IMR-90 (cell line): ENCODE measurements at regions not wholly inside any gene's neighbourhood (a gene's known extent, or its start where the extent isn't known, plus 50 kb on each side); places are given as distances from the start of the nearest gene placed in this dataset.

Source experiments
- ATAC-seq: fragments of 200-7000 bp; cut with Tn5 transposase; 2 replicates; pipeline ENCODE4 v1.9.1; 2020; ENCODE audit warnings: low read depth, mild to moderate bottlenecking, moderate library complexity
- BruUV-seq: library from RNA; stranded (reverse); fragments of 400-500 nt; replicated peaks from 2 replicates; lab custom pipeline; 2021; lab: Mats Ljungman, UMichigan
- CTCF ChIA-PET: fragments of 300-600 bp; formaldehyde crosslinking; extraction: SDS; loops from one replicate; lab custom pipeline; 2021; ENCODE audit warnings: antibody characterized with exemption; lab: Yijun Ruan, JAX
- POLR2A ChIA-PET: fragments of 300-600 bp; sonication (Branson Sonifier 250); formaldehyde crosslinking; loops from one replicate; lab custom pipeline; 2022; ENCODE audit warnings: antibody characterized with exemption; ENCODE audit not compliant: unreplicated experiment; lab: Charles Lee
- DNase-seq: peaks from one replicate; pipeline ENCODE4 v3.0.0; 2013
- H2AFZ ChIP-seq: replicated peaks from 2 replicates; pipeline ENCODE3; 2013; ENCODE audit warnings: low read length, mild to moderate bottlenecking; ENCODE audit not compliant: poor library complexity
- H2AK5ac ChIP-seq: 2 replicates; pipeline ENCODE4 v1.6.1; 2013; ENCODE audit warnings: low read depth, low read length, inconsistent platforms
- H2AK9ac ChIP-seq: replicated peaks from 2 replicates; pipeline ENCODE3; 2013; ENCODE audit warnings: mild to moderate bottlenecking, low read depth, low read length, moderate library complexity; ENCODE audit not compliant: poor library complexity
- H2BK120ac ChIP-seq: 2 replicates; pipeline ENCODE4 v1.6.1; 2013; ENCODE audit warnings: low read depth, low read length, inconsistent platforms
- H2BK15ac ChIP-seq: 3 replicates; pipeline ENCODE4 v1.6.1; 2013; ENCODE audit warnings: low read depth, low read length, inconsistent platforms
- H2BK20ac ChIP-seq: 2 replicates; pipeline ENCODE4 v1.6.1; 2013; ENCODE audit warnings: low read depth, mild to moderate bottlenecking, inconsistent platforms, low read length, moderate library complexity
- H2BK5ac ChIP-seq: 2 replicates; pipeline ENCODE4 v1.6.1; 2013; ENCODE audit warnings: mild to moderate bottlenecking, low read depth, low read length, inconsistent platforms; ENCODE audit not compliant: poor library complexity, severe bottlenecking
- H3K14ac ChIP-seq: replicated peaks from 2 replicates; pipeline ENCODE4 v1.6.1; 2013; ENCODE audit warnings: low read depth, low read length, inconsistent platforms
- H3K18ac ChIP-seq: 2 replicates; pipeline ENCODE4 v1.6.1; 2013; ENCODE audit warnings: low read depth, low read length, control low read depth
- H3K23ac ChIP-seq: 2 replicates; pipeline ENCODE4 v1.6.1; 2013; ENCODE audit warnings: low read depth, low read length, inconsistent platforms
- H3K27ac ChIP-seq: 2 replicates; pipeline ENCODE4 v1.5.1; 2013; ENCODE audit warnings: mild to moderate bottlenecking, control low read depth, low read length; ENCODE audit not compliant: insufficient read depth
- H3K27me3 ChIP-seq: 2 replicates; pipeline ENCODE4 v1.6.1; 2013; ENCODE audit warnings: low read length; ENCODE audit not compliant: control insufficient read depth, insufficient read depth
- H3K36me3 ChIP-seq: 2 replicates; pipeline ENCODE4 v1.6.1; 2013; ENCODE audit warnings: low read length, mixed read lengths; ENCODE audit not compliant: control insufficient read depth, insufficient read depth
- H3K4ac ChIP-seq: 2 replicates; pipeline ENCODE4 v1.6.1; 2013; ENCODE audit warnings: low read depth, low read length, inconsistent platforms
- H3K4me1 ChIP-seq: 2 replicates; pipeline ENCODE4 v1.6.1; 2013; ENCODE audit warnings: low read length, mixed read lengths; ENCODE audit not compliant: control insufficient read depth, insufficient read depth
- H3K4me2 ChIP-seq: 2 replicates; pipeline ENCODE4 v1.6.1; 2013; ENCODE audit warnings: low read depth, mild to moderate bottlenecking, control low read depth, low read length, moderate library complexity
- H3K4me3 ChIP-seq: 2 replicates; pipeline ENCODE4 v1.5.1; 2013; ENCODE audit warnings: low read depth, mild to moderate bottlenecking, control low read depth, low read length, moderate library complexity; ENCODE audit not compliant: insufficient read depth
- H3K56ac ChIP-seq: 2 replicates; pipeline ENCODE4 v1.6.1; 2013; ENCODE audit warnings: low read length, inconsistent platforms; ENCODE audit not compliant: insufficient read depth; ENCODE audit errors: extremely low read depth
- H3K79me1 ChIP-seq, 2 experiments: 2 replicates each; pipeline ENCODE4 v1.6.1; 2013; ENCODE audit warnings: low read length in 2 of 2, inconsistent platforms in 1 of 2, low read depth in 1 of 2
- H3K9ac ChIP-seq: 2 replicates; pipeline ENCODE4 v1.6.1; 2013; ENCODE audit warnings: low read depth, low read length, control low read depth
- H3K9me1 ChIP-seq: 2 replicates; pipeline ENCODE4 v1.6.1; 2013; ENCODE audit warnings: low read length, inconsistent platforms; ENCODE audit not compliant: insufficient read depth
- H3K9me3 ChIP-seq: 2 replicates; pipeline ENCODE4 v1.6.1; 2013; ENCODE audit warnings: low read length; ENCODE audit not compliant: control insufficient read depth, insufficient read depth
- H4K20me1 ChIP-seq: 2 replicates; pipeline ENCODE4 v1.6.1; 2013; ENCODE audit warnings: low read length, inconsistent platforms; ENCODE audit not compliant: insufficient read depth
- H4K5ac ChIP-seq: 2 replicates; pipeline ENCODE4 v1.6.1; 2013; ENCODE audit warnings: mild to moderate bottlenecking, low read depth, low read length, control low read depth
- H4K8ac ChIP-seq, 2 experiments: 2 replicates each; pipeline ENCODE4 v1.6.1; 2013; ENCODE audit warnings: low read depth in 2 of 2, low read length in 2 of 2, control low read depth in 1 of 2, inconsistent platforms in 1 of 2
- H4K91ac ChIP-seq: 2 replicates; pipeline ENCODE4 v1.6.1; 2013; ENCODE audit warnings: low read depth, low read length, inconsistent platforms; ENCODE audit not compliant: insufficient read depth
- CEBPB ChIP-seq: IDR thresholded peaks from 2 replicates; pipeline ENCODE4 v1.6.1; 2012; ENCODE audit warnings: low read depth, low read length, improper control_type of control experiment
- CHD1 ChIP-seq: IDR thresholded peaks from 2 replicates; pipeline ENCODE4 v1.6.1; 2012; ENCODE audit warnings: low read depth, low read length, improper control_type of control experiment
- POLR2A ChIP-seq: IDR thresholded peaks from 2 replicates; pipeline ENCODE4 v1.6.1; 2012; ENCODE audit warnings: mild to moderate bottlenecking, low read depth, low read length
- SMC3 ChIP-seq: fragments of 150-350 bp; IDR thresholded peaks from 2 replicates; pipeline ENCODE4 v1.6.1; 2016; ENCODE audit warnings: low read depth, mild to moderate bottlenecking, antibody characterized with exemption, low read length, moderate library complexity
- WGBS, 2 experiments: methylation state at CpG; one replicate each; pipeline versions ENCODE4 v1.1.5 to v1.1.7; 2013; ENCODE audit warnings: missing lambda C conversion rate in 2 of 2; ENCODE audit not compliant: insufficient read length in 1 of 2; ENCODE audit errors: extremely low coverage in 2 of 2; 5-methylcytosine and 5-hydroxymethylcytosine counted together
- dilution Hi-C: fragments of 300-500 bp; cut with HindIII; formaldehyde crosslinking; loops from one replicate; pipeline ENCODE4 v1.14.3; 2018; ENCODE audit warnings: low sequenced_read_pairs; ENCODE audit not compliant: unreplicated experiment
- in situ Hi-C: fragments of 300-500 bp; cut with MboI; formaldehyde crosslinking; loops from 3 replicates; pipeline ENCODE4 v1.14.3; 2019; ENCODE audit warnings: low sequenced_read_pairs, inconsistent platforms, mixed read lengths
- intact Hi-C: fragments of 100-400 bp; cut with micrococcal nuclease; formaldehyde crosslinking; loops from 2 replicates; pipeline ENCODE4 v1.10.0; 2022
- TF ChIP-seq, protein P1 (sequence below): fragments of 150-350 bp; IDR thresholded peaks from 2 replicates; pipeline ENCODE4 v1.6.1; 2017; ENCODE audit warnings: mild to moderate bottlenecking, antibody characterized with exemption, low read length, low read depth

DNA sequence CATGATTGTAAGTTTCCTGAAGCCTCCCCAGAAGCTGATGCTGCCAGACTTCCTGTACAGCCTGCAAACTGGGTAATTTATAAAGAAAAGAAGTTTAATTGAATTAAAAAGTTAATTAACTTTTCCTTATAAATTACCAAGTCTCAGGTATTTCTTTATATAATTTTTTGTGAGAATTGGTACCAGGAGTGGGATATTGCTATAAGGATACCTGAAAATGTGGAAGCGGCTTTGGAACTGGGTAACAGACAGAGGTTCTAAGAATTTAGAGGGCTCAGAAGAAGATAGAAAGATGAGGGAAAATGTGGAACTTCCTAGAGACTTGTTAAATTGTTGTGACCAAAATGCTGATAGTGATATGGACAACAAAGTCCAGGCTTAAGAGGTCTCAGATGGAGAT is 163.1 kb downstream of the PTPRU start:
- no peak overlapping the region for H2BK20ac ChIP-seq
- no peak overlapping the region for H2AK5ac ChIP-seq
- no peak for ATAC-seq
- no peak overlapping the region for H2AFZ ChIP-seq
- H3K9me1 ChIP-seq: no peaks in the 10 kb centered on the region
- TF ChIP-seq CHD1 (no peak), SMC3 (no peak), POLR2A (no peak), CEBPB (no peak)
- TF ChIP-seq, protein P1, sequence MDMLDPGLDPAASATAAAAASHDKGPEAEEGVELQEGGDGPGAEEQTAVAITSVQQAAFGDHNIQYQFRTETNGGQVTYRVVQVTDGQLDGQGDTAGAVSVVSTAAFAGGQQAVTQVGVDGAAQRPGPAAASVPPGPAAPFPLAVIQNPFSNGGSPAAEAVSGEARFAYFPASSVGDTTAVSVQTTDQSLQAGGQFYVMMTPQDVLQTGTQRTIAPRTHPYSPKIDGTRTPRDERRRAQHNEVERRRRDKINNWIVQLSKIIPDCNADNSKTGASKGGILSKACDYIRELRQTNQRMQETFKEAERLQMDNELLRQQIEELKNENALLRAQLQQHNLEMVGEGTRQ: no peak
- no peaks in the 10 kb centered on the region for H3K9me3 ChIP-seq
- H3K18ac ChIP-seq: no peak overlapping the region
- H3K4ac ChIP-seq: no peak overlapping the region
- no peaks in the 10 kb centered on the region for H3K36me3 ChIP-seq
- no peak overlapping the region for H2BK15ac ChIP-seq
- no peak for DNase-seq
- no peak overlapping the region for H3K4me2 ChIP-seq
- H3K56ac ChIP-seq: no peak overlapping the region
- no peak overlapping the region for H2AK9ac ChIP-seq
- 11% methylated on average over 1 of the region's 1 CpG; no CpG with 5 or more reads in 1 of the 2 experiments for WGBS, 2 experiments
- no peak overlapping the region for H4K8ac ChIP-seq
- no peak overlapping the region for H3K9ac ChIP-seq
- no peak overlapping the region for H4K91ac ChIP-seq
- H3K14ac ChIP-seq: no peak overlapping the region
- H3K27me3 ChIP-seq: no peaks in the 10 kb centered on the region
- H3K27ac ChIP-seq: no peak overlapping the region
- POLR2A ChIA-PET: no interaction called here
- no peaks in the 10 kb centered on the region for H3K4me1 ChIP-seq
- BruUV-seq: no TSS peak
- H3K4me3 ChIP-seq: no peak overlapping the region
- no peaks in the 10 kb centered on the region for H4K20me1 ChIP-seq
- H2BK5ac ChIP-seq: no peak overlapping the region
- H3K79me1 ChIP-seq: no peaks in the 10 kb centered on the region
- no peak overlapping the region for H3K23ac ChIP-seq
- in situ Hi-C loops (no loop called here), dilution Hi-C loops (no loop called here), intact Hi-C loops (loop anchor here (5.0 kb wide), 1 partner anchor 152 kb away; no protein-coding TSS in a partner anchor)
- H2BK120ac ChIP-seq: no peak overlapping the region
- H4K5ac ChIP-seq: no peak overlapping the region
- CTCF ChIA-PET: no interaction called here
